Upper lobe of left lung (tissue), 4 donors: ENCODE measurements at regions not wholly inside any gene's neighbourhood (a gene's known extent, or its start where the extent isn't known, plus 50 kb on each side); places are given as distances from the start of the nearest gene placed in this dataset.

Experiments
- CTCF ChIP-seq, 6 experiments: fragments of 450-650 bp in 4 of 6; fragments of 200-600 bp in 2 of 6; sonication (generic) in 2 of 6; IDR thresholded peaks; one replicate each; pipeline ENCODE4 v1.5.1; 2016 to 2019; ENCODE audit warnings: antibody characterized with exemption in 6 of 6
- POLR2A ChIP-seq, 4 donors: fragments of 450-650 bp; IDR thresholded peaks; one replicate each; pipeline ENCODE4 v1.5.1; 2016 to 2017; ENCODE audit warnings: antibody characterized with exemption in 4 of 4, mild to moderate bottlenecking in 2 of 4

GRCh38 chr15:81856001-81856633 lies 189.7 kb downstream of the MEX3B start:
- TF ChIP-seq CTCF (IDR thresholded peaks at IDR 0.05), result no peak
- TF ChIP-seq POLR2A (IDR thresholded peaks at IDR 0.05), result no peak
